ENCODE measurements at regions not wholly inside any gene's neighbourhood (a gene's known extent, or its start where the extent isn't known, plus 50 kb on each side); places are given as distances from the start of the nearest gene placed in this dataset.

DNA sequence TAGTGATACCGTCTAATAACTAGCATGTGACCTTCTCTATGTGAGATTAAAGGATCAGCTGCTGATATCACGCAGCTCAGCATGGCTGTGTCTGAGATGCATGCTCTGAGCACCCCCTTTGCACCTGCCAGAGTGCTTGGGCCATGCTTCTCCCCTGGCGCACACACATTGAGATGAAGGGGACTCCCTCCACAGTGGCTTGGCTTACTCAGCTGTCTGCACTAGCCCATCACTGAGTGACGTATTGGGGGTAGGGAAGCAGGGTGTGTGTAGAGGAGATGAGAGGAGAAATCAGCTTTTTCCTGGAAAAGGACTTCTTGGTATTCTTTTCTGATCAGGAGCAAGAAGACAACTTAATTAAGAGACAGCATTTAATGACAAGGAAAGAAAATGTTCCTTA lies 216.5 kb downstream of the BLID start:
- Histone ChIP-seq H3K56ac (ENCODE audit: insufficient read length, low read depth, low read length) (no peak overlapping the region), H3K14ac (ENCODE audit: insufficient read depth, low read length) (no peak overlapping the region), H3K23me2 (ENCODE audit: insufficient read length, low read depth, low read length, poor library complexity, severe bottlenecking) (no peaks in the 10 kb centered on the region), H3K27me3 (ENCODE audit: insufficient read depth, low read length) (no peaks in the 10 kb centered on the region), H3K27ac (ENCODE audit: insufficient read length, low read depth, low read length) (no peak overlapping the region), H3K4me2 (ENCODE audit: insufficient read depth, insufficient read length, low read length) (no peak overlapping the region), H2AFZ (ENCODE audit: low read length) (no peak overlapping the region), H3T11ph (ENCODE audit: low read length) (no peak overlapping the region), H3K79me2 (ENCODE audit: insufficient read depth, low read length) (no peaks in the 10 kb centered on the region), H2AK5ac (ENCODE audit: insufficient read length, low read length) (no peak overlapping the region), H3K9ac (ENCODE audit: extremely low read depth, insufficient read length, low read length) (no peak overlapping the region), H2BK20ac (ENCODE audit: low read depth, low read length, poor library complexity, severe bottlenecking) (no peak overlapping the region), H4K91ac (ENCODE audit: insufficient read length, low read depth, low read length) (no peak overlapping the region), H2BK5ac (ENCODE audit: insufficient read length, low read length) (no peak overlapping the region), H3K4ac (ENCODE audit: low read depth, low read length) (no peak overlapping the region), H4K20me1 (ENCODE audit: control insufficient read depth, insufficient read depth, insufficient read length) (no peaks in the 10 kb centered on the region), H2BK120ac (ENCODE audit: low read depth, low read length, poor library complexity, severe bottlenecking) (no peak overlapping the region), H4K5ac (ENCODE audit: insufficient read length, low read depth, low read length) (no peak overlapping the region), H3K18ac (ENCODE audit: insufficient read length, low read depth, low read length) (no peak overlapping the region), H2BK12ac (ENCODE audit: insufficient read length, low read depth, low read length) (no peak overlapping the region), H4K8ac (replicated peaks; ENCODE audit: insufficient read length, low read depth, low read length) (no peak overlapping the region), H3K23ac (ENCODE audit: insufficient read length, low read depth, low read length) (no peak overlapping the region), H3K4me1 (ENCODE audit: insufficient read depth, low read length) (no peaks in the 10 kb centered on the region), H3K9me3 (ENCODE audit: control insufficient read depth, low read depth, low read length) (no peaks in the 10 kb centered on the region), H2BK15ac (ENCODE audit: low read depth, low read length) (no peak overlapping the region), H3K79me1 (ENCODE audit: insufficient read depth, low read depth, low read length, poor library complexity, severe bottlenecking) (no peaks in the 10 kb centered on the region)
- WGBS (ENCODE audit: extremely low coverage, insufficient read length, low lambda C conversion rate) = no CpG with 5 or more reads among the region's 4 CpGs
- no peak overlapping the region for H3K4me3 Mint-ChIP-seq
- no peaks in the 10 kb centered on the region; the same call in 1 of the 2 replicates for H3K27me3 Mint-ChIP-seq (ENCODE audit: low read depth)
- peaks cover 0 to 2% of the 10 kb centered on the region in 2 experiments; a peak in 2 of 5 replicates for H3K9me3 Mint-ChIP-seq
- no peak overlapping the region for H3K27ac Mint-ChIP-seq
- peaks cover 0 to 3% (median 0%) of the 10 kb centered on the region in 3 experiments; a peak in 1 of 7 replicates for H3K36me3 Mint-ChIP-seq (ENCODE audit: insufficient read depth in 1 of 3, low read depth in 3 of 3)
- peaks cover 3% of the 10 kb centered on the region in 2 experiments; a peak in 3 of 4 replicates for H3K4me1 Mint-ChIP-seq
- DNase-seq = no peak
- TF ChIP-seq, protein P1, sequence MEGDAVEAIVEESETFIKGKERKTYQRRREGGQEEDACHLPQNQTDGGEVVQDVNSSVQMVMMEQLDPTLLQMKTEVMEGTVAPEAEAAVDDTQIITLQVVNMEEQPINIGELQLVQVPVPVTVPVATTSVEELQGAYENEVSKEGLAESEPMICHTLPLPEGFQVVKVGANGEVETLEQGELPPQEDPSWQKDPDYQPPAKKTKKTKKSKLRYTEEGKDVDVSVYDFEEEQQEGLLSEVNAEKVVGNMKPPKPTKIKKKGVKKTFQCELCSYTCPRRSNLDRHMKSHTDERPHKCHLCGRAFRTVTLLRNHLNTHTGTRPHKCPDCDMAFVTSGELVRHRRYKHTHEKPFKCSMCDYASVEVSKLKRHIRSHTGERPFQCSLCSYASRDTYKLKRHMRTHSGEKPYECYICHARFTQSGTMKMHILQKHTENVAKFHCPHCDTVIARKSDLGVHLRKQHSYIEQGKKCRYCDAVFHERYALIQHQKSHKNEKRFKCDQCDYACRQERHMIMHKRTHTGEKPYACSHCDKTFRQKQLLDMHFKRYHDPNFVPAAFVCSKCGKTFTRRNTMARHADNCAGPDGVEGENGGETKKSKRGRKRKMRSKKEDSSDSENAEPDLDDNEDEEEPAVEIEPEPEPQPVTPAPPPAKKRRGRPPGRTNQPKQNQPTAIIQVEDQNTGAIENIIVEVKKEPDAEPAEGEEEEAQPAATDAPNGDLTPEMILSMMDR (conservative IDR thresholded peaks at IDR 0.05) = no peak
